ENCODE measurements at regions not wholly inside any gene's neighbourhood (a gene's known extent, or its start where the extent isn't known, plus 50 kb on each side); places are given as distances from the start of the nearest gene placed in this dataset.

GRCh38 chr20:1833216-1833615 is 62.0 kb upstream of the SIRPA start:
- no peak overlapping the region for H3K4me3 Mint-ChIP-seq
- peaks cover under 1% of the 10 kb centered on the region; the same call in 1 of the 2 replicates for H3K4me1 Mint-ChIP-seq
- ATAC-seq (no peak), DNase-seq (ENCODE audit: low spot score) (no peak)
- no peak overlapping the region for H3K27ac Mint-ChIP-seq
- no peaks in the 10 kb centered on the region for H3K27me3 Mint-ChIP-seq (ENCODE audit: low read depth)
- POLR2A ChIA-PET = no interaction called here
- no peaks in the 10 kb centered on the region for H3K9me3 Mint-ChIP-seq
- H3K36me3 Mint-ChIP-seq = no peaks in the 10 kb centered on the region
- CTCF ChIA-PET = interaction anchor here (1.0 to 1.5 kb wide), 3 partner anchors 10 to 339 kb away, joined by 3 to 4 read pairs (median 3); no protein-coding TSS in a partner anchor
- 0 out of 2 replicates have a peak, but pooled peaks have one; percentile 15 for TF ChIP-seq GTF2I (CRISPR knock-in tag; conservative IDR thresholded peaks at IDR 0.05)
- no peak for TF ChIP-seq MAX (CRISPR knock-in tag; IDR thresholded peaks at IDR 0.05)
- no peak for TF ChIP-seq NR2C2 (CRISPR knock-in tag; IDR thresholded peaks at IDR 0.05)
- no peak for TF ChIP-seq ZNF281 (CRISPR knock-in tag; IDR thresholded peaks at IDR 0.05)

GRCh38 chr20:1832634-1833033 is 62.6 kb upstream of the SIRPA start:
- DNase-seq (ENCODE audit: low spot score) (no peak), ATAC-seq (no peak; the same call in 1 of the 2 replicates)
- TF ChIP-seq ZNF263 (CRISPR knock-in tag; IDR thresholded peaks at IDR 0.05; ENCODE audit: low read depth) (no peak), ZNF317 (CRISPR knock-in tag; IDR thresholded peaks at IDR 0.05; ENCODE audit: borderline replicate concordance, low read depth) (no peak), CTCF (IDR thresholded peaks at IDR 0.05) (no peak), NR2C2 (CRISPR knock-in tag; IDR thresholded peaks at IDR 0.05) (no peak), USF1 (CRISPR knock-in tag; IDR thresholded peaks at IDR 0.05) (no peak), PRDM15 (CRISPR knock-in tag; IDR thresholded peaks at IDR 0.05) (no peak), AFF4 (CRISPR knock-in tag; IDR thresholded peaks at IDR 0.05; ENCODE audit: borderline replicate concordance) (no peak), SOX15 (CRISPR knock-in tag; IDR thresholded peaks at IDR 0.05) (no peak)
- Mint-ChIP-seq H3K9me3 (no peaks in the 10 kb centered on the region), H3K27me3 (ENCODE audit: low read depth) (no peaks in the 10 kb centered on the region), H3K4me1 (peaks cover 2% of the 10 kb centered on the region; the same call in 1 of the 2 replicates), H3K27ac (no peak overlapping the region), H3K36me3 (no peaks in the 10 kb centered on the region), H3K4me3 (no peak overlapping the region)
- ChIA-PET POLR2A (no interaction called here), CTCF (interaction anchor here (1.0 to 1.5 kb wide), 4 partner anchors 10 to 340 kb away, joined by 3 to 6 read pairs (median 4); no protein-coding TSS in a partner anchor)

All from WTC11 (cell line).